Amygdala (tissue), 56 donors: ENCODE measurements at regions not wholly inside any gene's neighbourhood (a gene's known extent, or its start where the extent isn't known, plus 50 kb on each side); places are given as distances from the start of the nearest gene placed in this dataset.

Experiments
- DNase-seq, 56 donors: peaks; one replicate each; lab custom pipeline; 2025; lab: John Stamatoyannopoulos, UW

DNA sequence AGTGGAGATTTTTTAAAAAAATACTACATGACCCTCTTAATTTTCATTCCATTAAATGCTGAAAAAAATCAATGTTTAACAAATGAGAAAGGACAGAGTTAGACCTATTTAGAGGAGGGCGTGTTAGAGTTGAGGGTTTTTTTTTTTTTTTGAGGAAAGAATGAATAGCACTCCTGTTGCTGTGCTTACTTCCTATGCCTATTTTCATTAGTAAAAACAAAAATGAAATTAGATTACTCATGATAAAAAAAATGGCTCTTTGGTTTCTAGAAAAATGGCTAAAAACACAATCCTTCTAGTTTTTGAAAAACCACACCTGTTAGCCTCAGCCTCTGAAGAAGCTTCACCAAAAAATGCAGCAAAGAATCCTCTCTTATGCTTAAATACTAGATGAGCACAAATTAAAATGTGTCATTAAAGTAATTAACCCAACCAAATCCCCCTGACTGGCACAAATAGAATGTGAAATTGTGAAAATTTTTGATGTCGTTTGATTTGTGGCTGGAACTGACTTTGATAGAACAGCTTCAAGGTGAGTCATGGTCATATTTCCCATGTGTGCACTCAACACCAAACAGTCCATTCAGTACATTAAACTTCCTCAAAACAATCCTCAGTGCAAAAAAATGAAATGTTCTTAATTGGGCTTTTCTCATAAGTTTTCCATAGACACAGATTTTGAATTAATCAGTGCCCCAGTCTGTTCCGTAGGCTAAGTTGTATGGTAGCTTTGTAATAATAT, 98.0 kb downstream of the MACIR start:
- DNase-seq: no peak

DNA sequence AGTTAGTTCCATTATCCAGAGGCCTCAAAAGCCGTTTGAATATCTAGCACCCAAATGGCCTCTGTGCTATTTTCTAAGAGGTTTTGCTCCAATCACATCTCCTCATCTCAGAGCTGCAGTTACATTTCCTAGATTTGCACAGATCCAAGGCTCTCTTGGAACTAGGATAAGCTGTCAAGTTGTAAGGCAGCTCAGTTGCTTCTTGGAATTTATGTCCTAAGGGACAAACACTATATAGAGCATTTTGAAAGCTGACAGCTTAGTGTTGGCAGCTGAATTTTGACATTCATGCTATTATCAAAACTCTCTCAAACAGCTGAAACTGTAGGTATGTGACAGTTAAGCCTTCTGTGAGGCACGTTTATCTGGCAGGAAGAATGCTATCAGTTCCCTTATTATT, 97.0 kb downstream of the MACIR start:
- DNase-seq: no peak

DNA sequence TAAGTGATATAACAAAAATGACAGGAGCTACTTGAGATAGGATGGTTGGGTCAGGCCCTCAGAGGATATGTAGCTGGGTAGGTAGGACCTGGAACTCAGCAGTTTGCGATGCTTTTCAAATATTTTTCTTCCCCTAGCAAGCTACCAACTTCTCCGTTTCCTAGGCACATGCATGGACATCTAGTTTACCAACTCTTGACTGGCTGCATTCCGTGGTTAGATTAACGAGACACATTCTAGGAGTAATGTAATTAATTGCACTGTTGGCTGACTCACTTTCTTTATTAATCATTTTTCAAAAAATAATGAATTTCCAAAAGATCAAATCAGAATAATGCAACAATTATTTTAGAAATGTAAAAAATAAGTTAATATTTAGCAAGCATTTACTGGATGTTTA, 95.9 kb downstream of the MACIR start:
- DNase-seq: no peak

DNA sequence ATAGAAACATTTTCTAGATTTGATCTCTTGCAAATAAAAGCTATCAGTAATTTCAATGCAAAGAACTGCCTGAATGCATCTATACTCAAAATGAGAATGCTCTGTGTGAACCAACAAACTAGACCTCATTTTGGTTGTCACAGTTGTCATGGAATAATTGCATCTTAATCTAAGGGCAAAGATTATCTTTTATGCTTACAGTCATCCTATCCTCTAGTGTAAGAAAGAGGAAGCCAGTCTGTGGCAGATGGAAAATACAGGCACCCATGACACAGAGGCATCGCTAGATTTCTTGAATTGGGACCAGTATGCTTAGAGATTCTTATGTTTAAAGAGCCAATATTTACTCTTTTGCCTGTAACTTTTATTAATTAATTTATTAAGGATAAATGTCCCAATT, 95.0 kb downstream of the MACIR start:
- DNase-seq: no peak

DNA sequence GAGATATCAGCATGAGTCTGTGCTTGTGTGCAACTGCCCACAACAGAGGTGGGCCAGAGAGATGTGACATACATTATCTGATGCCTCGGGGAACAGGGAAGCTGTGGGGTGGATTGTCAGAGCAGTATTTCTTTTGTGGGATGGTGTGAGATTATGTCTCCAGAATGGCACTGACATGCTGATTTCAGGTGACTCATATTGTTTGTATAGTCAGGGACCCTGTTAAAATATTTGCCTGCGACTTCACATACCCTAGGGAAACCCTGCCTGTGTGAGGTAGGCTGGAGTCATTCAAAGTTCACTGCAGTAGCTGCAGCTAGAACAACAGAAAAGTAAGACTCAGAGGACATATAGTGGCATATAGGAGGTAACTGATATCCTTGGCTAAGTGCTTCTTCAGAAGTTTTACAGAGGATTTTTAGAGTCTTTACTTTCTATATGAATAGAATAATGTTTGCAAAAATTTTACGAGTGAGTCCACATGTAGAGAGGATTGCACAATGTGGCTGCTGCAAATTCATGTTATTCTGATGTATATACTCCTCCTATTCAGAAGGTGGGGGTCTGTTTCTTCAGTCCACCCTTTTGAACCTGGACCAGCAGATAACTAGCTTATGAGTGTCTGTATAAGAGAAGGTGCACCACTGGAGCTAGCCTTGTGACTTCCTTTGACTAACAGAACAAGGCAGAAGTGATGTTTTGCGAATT, 89.3 kb downstream of the MACIR start:
- no peak for DNase-seq

DNA sequence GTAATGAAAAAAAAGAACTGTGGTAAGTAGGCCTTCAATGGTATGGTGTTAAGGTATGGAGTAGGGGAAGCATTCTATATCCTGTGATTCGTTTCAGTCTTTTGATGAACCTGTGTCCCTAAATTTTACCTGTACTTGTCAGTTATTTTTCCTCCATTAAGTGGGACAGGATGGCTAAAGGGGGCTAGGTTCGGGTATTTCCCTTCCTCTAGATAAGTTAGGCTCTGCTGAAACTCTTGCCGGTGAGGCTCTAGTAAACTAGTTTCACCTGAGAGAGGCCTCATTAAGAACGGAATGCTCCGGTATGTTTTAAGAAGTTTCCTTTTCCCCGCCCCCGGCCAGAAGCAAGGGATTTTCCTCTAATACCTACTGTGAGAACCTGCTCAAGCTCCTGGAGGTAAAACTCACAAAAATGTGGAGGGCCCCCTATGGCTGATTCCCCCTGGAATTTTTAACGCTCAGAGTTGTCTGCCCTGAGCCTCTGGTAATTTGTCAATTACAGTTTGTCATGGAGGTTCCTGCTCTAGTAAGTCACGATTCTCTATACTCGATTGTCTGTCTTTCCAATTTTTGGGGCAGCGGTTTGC, 87.7 kb downstream of the MACIR start:
- no peak for DNase-seq

DNA sequence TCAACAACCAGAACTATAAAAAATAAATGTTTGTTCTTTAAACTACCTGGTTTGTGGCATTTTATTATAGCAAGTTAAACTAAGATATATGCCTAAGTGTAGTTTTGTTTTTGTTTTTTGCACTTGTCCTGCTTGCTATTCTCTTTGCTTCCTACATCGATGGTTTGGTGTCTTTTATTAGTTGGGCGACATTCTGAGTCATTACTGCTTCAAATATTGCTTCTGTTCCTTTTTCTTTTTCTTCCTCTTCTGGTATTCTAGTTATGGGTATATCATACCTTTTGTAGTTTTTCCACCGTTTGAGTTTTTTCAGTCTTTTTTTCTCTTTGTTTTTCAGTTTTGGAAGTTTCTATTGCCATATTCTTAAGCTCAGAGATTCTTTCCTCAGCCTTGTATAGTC, 86.9 kb downstream of the MACIR start:
- no peak for DNase-seq

DNA sequence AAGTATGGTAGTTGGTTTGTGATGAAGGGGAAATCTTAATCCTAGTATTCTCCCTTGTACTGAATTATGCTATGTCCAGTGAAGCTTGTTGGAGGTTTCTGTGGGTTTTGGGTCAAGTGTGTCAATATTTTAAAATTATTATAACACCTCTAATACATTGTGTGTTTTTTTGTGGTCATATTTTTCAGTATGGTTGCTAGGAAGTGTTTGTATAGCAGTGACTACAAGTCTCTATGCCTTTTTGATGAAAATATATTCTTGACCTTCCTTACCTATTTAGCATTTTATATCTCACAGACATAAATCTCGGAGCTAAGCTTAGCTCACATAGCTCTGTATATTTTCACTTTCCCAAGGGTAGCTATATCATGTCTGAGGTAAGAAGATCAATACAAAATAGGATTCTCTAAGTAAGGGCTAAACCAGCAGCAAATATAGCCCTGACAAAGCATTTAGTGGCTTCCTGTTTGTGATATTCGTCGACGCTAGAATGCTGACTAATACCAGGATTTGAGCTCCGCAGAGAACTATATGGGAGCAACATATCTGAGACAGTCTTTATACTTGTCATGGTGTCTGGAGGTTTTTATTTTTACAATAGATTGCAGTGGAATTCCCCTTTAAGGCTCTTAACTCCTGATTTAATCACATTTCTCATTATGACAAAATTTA, 82.3 kb downstream of the MACIR start:
- no peak for DNase-seq

DNA sequence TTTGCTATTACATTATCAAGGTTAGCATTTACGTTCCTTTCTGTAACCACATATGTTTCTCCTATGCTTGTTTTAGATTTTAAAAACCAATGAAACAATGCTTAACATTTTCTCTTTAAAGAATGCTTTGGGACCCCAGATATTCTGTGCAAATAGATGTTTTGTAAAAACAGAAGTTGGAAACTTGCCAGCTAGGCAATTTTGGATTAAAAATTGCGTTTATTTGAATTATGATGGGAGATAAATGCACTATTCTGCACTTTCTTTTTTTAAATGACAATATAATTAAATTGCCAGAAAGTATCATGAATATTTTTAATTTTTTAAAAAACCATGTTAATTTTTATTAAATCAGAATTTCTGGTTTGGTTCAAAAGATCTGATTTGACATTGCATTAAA, 81.6 kb downstream of the MACIR start:
- DNase-seq: no peak

DNA sequence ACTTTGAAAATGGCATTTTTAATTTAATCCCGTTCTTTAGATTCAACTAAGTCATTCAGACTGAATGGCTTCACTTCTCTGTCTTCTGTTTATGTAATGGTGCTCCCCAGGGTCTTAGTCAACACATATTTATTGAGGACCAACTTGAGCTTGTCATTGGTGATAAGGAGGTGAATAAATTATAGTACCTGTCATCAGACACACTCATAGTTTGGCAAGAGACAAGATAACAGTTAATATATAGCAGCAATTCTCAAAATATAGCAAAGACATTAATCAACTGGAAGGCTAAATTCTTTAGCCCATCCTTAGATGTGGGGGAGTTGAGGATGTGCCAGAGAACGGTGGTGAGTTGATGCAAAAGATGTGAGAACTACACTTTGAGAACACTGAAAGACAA, 78.4 kb downstream of the MACIR start:
- DNase-seq: no peak

DNA sequence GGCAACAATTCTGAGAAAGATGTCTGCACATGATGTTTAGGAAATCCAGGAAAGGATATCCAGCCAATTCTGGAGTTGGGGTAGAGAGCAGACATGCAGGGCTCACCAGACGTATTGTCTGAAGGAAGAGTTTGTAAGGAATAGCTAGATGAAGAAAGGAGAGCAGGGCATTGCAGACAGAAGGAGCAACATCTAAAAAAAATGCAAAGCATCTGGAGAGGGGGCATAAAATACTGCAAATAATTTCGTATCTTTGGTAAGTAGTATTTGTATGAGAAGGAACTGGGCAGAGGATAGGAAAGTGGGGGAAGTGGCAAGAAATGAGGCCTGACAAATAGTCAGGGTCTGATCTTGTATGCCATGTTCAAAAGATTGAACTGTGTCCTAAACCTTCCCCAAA, 74.8 kb downstream of the MACIR start:
- no peak for DNase-seq

DNA sequence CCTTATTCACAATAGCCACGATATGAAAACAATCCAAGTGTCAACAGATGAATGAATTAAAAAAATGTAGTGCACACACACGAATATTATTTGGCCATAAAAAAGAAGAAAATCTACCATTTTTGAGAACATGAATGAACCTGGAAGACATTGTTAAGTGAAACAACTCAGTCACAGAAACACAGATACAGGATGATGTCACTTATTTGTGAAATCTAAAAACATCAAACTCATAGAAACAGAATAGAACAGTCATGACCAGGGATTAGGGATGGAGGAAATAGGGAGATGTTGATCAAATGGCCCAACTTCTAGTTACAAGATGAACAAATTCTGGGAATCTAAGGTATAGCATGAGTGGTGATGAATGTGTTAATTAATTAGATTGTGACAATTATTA, 72.3 kb downstream of the MACIR start:
- no peak for DNase-seq
